Glutamatergic neuron (in vitro differentiated cells): ENCODE measurements at regions not wholly inside any gene's neighbourhood (a gene's known extent, or its start where the extent isn't known, plus 50 kb on each side); places are given as distances from the start of the nearest gene placed in this dataset.
"Not testable (repeated sequence)": the region's sequence is repeated elsewhere in the genome, so short reads cannot be mapped to it uniquely, and the experiment has no call there.

Experiments used
- DNase-seq: peaks from one replicate; pipeline ENCODE4 v3.0.0; 2022
- H3K27ac Mint-ChIP-seq: one replicate; pipeline ENCODE4 v1.8.0; 2020; ENCODE audit warnings: mild to moderate bottlenecking, mixed read lengths, inconsistent platforms; ENCODE audit not compliant: unreplicated experiment
- H3K27me3 Mint-ChIP-seq: one replicate; pipeline ENCODE4 v1.8.0; 2020; ENCODE audit warnings: mild to moderate bottlenecking, moderate library complexity, mixed read lengths, inconsistent platforms; ENCODE audit not compliant: unreplicated experiment
- H3K36me3 Mint-ChIP-seq: one replicate; pipeline ENCODE4 v1.8.0; 2020; ENCODE audit warnings: mild to moderate bottlenecking, mixed read lengths, inconsistent platforms; ENCODE audit not compliant: unreplicated experiment
- H3K4me1 Mint-ChIP-seq: one replicate; pipeline ENCODE4 v1.8.0; 2020; ENCODE audit warnings: mild to moderate bottlenecking, low read depth, mixed read lengths, inconsistent platforms; ENCODE audit not compliant: unreplicated experiment
- H3K4me3 Mint-ChIP-seq: one replicate; pipeline ENCODE4 v1.8.0; 2020; ENCODE audit warnings: mild to moderate bottlenecking, mixed read lengths, inconsistent platforms; ENCODE audit not compliant: unreplicated experiment
- H3K9me3 Mint-ChIP-seq: one replicate; pipeline ENCODE4 v1.8.0; 2020; ENCODE audit warnings: mild to moderate bottlenecking, moderate library complexity, mixed read lengths, inconsistent platforms; ENCODE audit not compliant: unreplicated experiment
- CTCF ChIP-seq: fragments of 200-600 bp; sonication (generic); IDR thresholded peaks from one replicate; pipeline ENCODE4 v1.5.0; 2021; ENCODE audit not compliant: partially characterized antibody, unreplicated experiment

GRCh38 chr1:187038784-187039183 is 210.0 kb downstream of the PLA2G4A start:
- H3K4me1 Mint-ChIP-seq = peaks cover 2% of the 10 kb centered on the region
- no peak for DNase-seq
- no peak overlapping the region for H3K4me3 Mint-ChIP-seq
- no peaks in the 10 kb centered on the region for H3K9me3 Mint-ChIP-seq
- no peaks in the 10 kb centered on the region for H3K27me3 Mint-ChIP-seq
- no peak for TF ChIP-seq CTCF
- no peak overlapping the region for H3K27ac Mint-ChIP-seq
- no peaks in the 10 kb centered on the region for H3K36me3 Mint-ChIP-seq

GRCh38 chr1:187041104-187041503 is 212.4 kb downstream of the PLA2G4A start:
- peaks cover 2% of the 10 kb centered on the region for H3K4me1 Mint-ChIP-seq
- H3K9me3 Mint-ChIP-seq = no peaks in the 10 kb centered on the region
- DNase-seq = no peak
- H3K4me3 Mint-ChIP-seq = no peak overlapping the region
- no peaks in the 10 kb centered on the region for H3K36me3 Mint-ChIP-seq
- TF ChIP-seq CTCF = no peak
- H3K27me3 Mint-ChIP-seq = no peaks in the 10 kb centered on the region
- H3K27ac Mint-ChIP-seq = no peak overlapping the region

GRCh38 chr1:187042538-187042937 is 213.8 kb downstream of the PLA2G4A start:
- Mint-ChIP-seq H3K4me3 (no peak overlapping the region), H3K27ac (no peak overlapping the region), H3K4me1 (peaks cover 5% of the 10 kb centered on the region), H3K36me3 (no peaks in the 10 kb centered on the region), H3K27me3 (peaks cover 3% of the 10 kb centered on the region), H3K9me3 (no peaks in the 10 kb centered on the region)
- no peak for DNase-seq
- TF ChIP-seq CTCF = no peak

- H3K4me1 Mint-ChIP-seq, H3K4me3 Mint-ChIP-seq, H3K27me3 Mint-ChIP-seq, H3K9me3 Mint-ChIP-seq, H3K27ac Mint-ChIP-seq, H3K36me3 Mint-ChIP-seq, DNase-seq: not testable (repeated sequence)
Observed at GRCh38 chr1:187043433-187043832, 214.7 kb downstream of the PLA2G4A start.

GRCh38 chr1:187044411-187044810 is 215.7 kb downstream of the PLA2G4A start:
- no peak for DNase-seq
- Mint-ChIP-seq H3K4me3 (no peak overlapping the region), H3K36me3 (no peaks in the 10 kb centered on the region), H3K4me1 (peaks cover 5% of the 10 kb centered on the region), H3K9me3 (no peaks in the 10 kb centered on the region), H3K27ac (no peak overlapping the region), H3K27me3 (peaks cover 3% of the 10 kb centered on the region)
- TF ChIP-seq CTCF = no peak

GRCh38 chr1:187045371-187045770 is 216.6 kb downstream of the PLA2G4A start:
- Mint-ChIP-seq H3K27me3 (peaks cover 3% of the 10 kb centered on the region), H3K4me1 (peaks cover 5% of the 10 kb centered on the region), H3K4me3 (no peak overlapping the region), H3K27ac (no peak overlapping the region), H3K36me3 (no peaks in the 10 kb centered on the region), H3K9me3 (no peaks in the 10 kb centered on the region)
- DNase-seq = no peak
- TF ChIP-seq CTCF = no peak
